Activated naive CD8-positive, alpha-beta T cell (primary cell): ENCODE measurements at regions not wholly inside any gene's neighbourhood (a gene's known extent, or its start where the extent isn't known, plus 50 kb on each side); places are given as distances from the start of the nearest gene placed in this dataset.

ENCODE experiments used
- H3K27ac Mint-ChIP-seq: one replicate; pipeline ENCODE4 v1.8.0; 2021; ENCODE audit warnings: mixed read lengths
- H3K27me3 Mint-ChIP-seq: one replicate; pipeline ENCODE4 v1.8.0; 2021; ENCODE audit warnings: mixed read lengths
- H3K36me3 Mint-ChIP-seq: one replicate; pipeline ENCODE4 v1.8.0; 2021; ENCODE audit warnings: mixed read lengths
- H3K4me1 Mint-ChIP-seq: one replicate; pipeline ENCODE4 v1.8.0; 2021; ENCODE audit warnings: low read depth, mixed read lengths
- H3K4me3 Mint-ChIP-seq: one replicate; pipeline ENCODE4 v1.8.0; 2021; ENCODE audit warnings: mild to moderate bottlenecking, mixed read lengths
- H3K9me3 Mint-ChIP-seq: one replicate; pipeline ENCODE4 v1.8.0; 2021; ENCODE audit warnings: low read depth, mixed read lengths

DNA sequence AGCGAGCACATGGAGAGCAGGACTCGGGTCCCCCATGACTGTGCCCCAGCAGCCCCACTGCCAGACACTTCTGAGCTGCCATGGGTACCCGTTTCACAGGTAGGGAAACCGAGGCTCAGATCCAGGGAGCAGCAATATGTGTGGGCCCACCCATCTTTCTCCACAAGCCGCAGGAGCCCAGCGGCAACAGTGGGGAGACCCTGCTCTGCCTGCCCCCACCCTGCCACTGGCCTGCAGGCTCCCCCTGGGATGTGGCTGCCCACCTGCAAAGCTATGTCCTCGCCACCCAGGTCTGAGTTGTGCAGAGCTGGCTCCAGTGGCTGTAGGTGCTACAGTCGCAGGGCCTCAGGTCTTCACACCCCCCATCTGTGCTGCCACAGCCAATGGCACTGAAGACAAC, 50.6 kb upstream of the C1QTNF9B start:
- Mint-ChIP-seq H3K27me3 (no peaks in the 10 kb centered on the region), H3K36me3 (no peaks in the 10 kb centered on the region), H3K9me3 (no peaks in the 10 kb centered on the region), H3K4me1 (no peaks in the 10 kb centered on the region), H3K4me3 (no peak overlapping the region), H3K27ac (no peak overlapping the region)

DNA sequence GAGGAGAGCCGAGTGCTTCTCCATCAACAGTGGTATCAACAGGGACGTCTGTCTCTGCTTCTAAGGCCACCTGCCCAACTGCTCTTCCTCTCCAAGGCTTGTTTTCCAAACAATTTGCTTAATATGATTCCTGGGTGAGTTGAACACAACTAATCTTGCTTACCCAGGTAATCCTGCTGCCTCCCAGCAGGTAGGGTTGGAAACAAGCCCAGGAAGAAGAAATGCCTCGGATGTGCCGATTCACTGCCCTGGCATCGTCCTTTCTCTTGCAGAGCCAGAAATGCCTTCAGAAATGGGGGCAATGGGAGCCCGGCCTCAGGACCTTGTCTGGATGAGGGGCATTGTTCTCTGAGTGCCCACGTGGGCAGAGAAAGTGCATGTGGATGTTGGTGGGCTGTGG, 51.9 kb upstream of the C1QTNF9B start:
- Mint-ChIP-seq H3K27me3 (no peaks in the 10 kb centered on the region), H3K27ac (no peak overlapping the region), H3K4me1 (no peaks in the 10 kb centered on the region), H3K9me3 (no peaks in the 10 kb centered on the region), H3K4me3 (no peak overlapping the region), H3K36me3 (no peaks in the 10 kb centered on the region)

DNA sequence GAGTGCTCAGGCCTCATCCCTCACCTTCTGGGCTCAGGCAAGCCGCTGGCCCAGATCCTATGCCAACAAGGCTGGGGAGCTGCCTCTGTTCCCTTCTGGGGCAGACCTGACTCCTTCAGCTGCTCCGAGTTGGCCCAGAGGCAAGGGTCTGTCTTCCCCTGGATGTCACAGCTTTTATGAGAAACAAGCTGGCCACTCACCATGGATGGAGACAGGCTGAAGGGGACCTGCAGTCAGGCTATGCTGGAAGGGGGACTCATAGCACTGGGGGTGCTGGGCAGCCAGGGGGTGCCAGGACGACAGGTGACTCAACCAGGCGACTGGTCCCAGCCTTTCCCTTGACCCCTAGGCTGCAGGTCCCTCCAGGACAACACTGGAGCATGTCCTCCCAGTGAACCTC, 52.4 kb upstream of the C1QTNF9B start:
- no peak overlapping the region for H3K4me3 Mint-ChIP-seq
- no peaks in the 10 kb centered on the region for H3K4me1 Mint-ChIP-seq
- no peaks in the 10 kb centered on the region for H3K27me3 Mint-ChIP-seq
- no peak overlapping the region for H3K27ac Mint-ChIP-seq
- H3K9me3 Mint-ChIP-seq = no peaks in the 10 kb centered on the region
- H3K36me3 Mint-ChIP-seq = no peaks in the 10 kb centered on the region

DNA sequence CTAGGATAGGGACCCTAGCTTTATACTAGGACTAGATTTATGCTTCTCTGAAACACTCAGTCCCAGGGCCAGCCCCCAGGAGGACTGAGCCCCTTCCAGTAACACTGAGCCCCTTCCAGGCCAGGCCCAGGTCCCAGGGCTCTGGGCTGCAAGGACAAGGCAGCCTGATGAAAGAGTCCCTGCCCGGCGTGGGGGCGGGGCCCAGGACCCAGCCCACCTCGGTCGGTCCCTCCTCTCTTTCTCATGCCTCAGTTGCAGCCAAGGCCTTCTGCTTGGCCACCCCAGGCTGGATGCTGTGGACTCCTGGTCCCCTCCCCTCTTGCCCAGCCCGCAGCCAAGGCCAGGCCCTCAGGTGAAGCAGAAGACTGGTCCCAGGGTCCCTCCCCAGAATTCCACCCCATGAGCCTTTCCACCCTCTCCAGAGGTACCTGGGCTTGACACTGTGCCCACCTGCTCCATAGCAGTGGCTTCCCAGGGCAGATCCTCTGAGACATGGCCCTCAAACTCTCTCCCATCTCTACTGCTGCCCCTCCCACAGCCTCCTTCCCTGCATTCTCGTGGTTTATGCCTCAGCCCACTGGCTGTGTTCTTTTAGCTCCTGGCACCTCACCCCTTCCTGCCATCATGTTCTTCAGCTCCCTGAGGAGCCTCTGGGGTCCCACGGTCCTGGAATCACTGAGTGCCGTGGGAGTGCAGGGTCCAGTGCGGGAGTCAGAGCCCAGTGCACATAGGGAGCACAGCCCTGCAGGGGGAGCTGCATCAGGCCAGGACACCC, 53.6 kb upstream of the C1QTNF9B start:
- no peaks in the 10 kb centered on the region for H3K27me3 Mint-ChIP-seq
- no peak overlapping the region for H3K4me3 Mint-ChIP-seq
- no peaks in the 10 kb centered on the region for H3K4me1 Mint-ChIP-seq
- no peak overlapping the region for H3K27ac Mint-ChIP-seq
- H3K36me3 Mint-ChIP-seq = no peaks in the 10 kb centered on the region
- H3K9me3 Mint-ChIP-seq = no peaks in the 10 kb centered on the region

DNA sequence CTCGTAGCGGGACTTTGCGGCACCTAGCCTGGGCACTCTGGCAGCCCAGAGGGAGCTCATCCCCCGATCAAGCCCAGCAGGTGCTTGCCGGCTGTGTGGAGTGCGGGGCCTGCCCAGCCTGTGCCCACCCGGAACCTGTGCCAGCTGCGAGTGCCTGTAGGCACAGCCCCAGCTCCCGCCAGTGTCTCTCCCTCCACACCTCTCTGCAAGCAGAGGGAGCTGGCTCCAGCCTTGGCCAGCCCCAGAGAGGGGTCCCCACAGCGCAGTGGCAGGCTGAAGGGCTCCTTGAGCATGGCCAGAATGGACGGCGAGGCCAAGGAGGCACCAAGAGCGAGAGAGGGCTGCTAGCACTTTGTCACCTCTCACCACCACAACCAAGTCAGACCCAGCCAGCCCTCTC, 55.5 kb upstream of the C1QTNF9B start:
- Mint-ChIP-seq H3K27ac (no peak overlapping the region), H3K4me1 (no peaks in the 10 kb centered on the region), H3K9me3 (no peaks in the 10 kb centered on the region), H3K27me3 (no peaks in the 10 kb centered on the region), H3K4me3 (no peak overlapping the region), H3K36me3 (no peaks in the 10 kb centered on the region)

DNA sequence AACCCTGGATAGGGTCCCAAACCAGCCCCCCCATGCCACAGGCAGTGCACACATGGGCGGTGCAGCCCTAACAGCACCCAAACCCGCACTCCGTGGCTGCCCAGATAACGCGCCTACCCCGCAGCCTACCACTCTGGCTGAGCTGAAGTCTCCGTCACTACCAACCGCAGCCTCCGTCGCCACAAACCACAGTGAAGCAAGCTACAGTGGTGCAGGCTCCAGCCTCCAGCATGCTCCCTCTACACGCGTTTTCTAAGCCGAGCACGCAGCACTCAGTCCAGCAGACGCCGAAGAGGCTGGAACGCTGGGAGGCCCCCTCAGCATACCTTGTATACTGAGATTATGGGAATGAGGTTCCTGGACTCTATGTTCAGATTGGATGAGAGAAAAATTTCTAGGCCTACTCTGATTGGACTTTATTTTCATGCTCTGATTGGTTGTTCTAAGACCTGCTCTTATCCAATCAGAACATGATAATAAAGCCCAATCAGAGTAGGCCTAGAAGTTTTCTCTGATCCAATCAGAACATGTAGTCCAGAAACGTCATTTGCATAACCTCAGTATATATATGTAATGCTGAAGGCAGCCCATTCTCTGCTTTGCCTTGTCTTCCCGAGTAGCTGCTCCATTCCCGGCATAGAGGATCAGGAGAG, 56.7 kb upstream of the C1QTNF9B start:
- H3K36me3 Mint-ChIP-seq = no peaks in the 10 kb centered on the region
- no peaks in the 10 kb centered on the region for H3K27me3 Mint-ChIP-seq
- no peak overlapping the region for H3K27ac Mint-ChIP-seq
- no peaks in the 10 kb centered on the region for H3K4me1 Mint-ChIP-seq
- no peak overlapping the region for H3K4me3 Mint-ChIP-seq
- H3K9me3 Mint-ChIP-seq = no peaks in the 10 kb centered on the region

DNA sequence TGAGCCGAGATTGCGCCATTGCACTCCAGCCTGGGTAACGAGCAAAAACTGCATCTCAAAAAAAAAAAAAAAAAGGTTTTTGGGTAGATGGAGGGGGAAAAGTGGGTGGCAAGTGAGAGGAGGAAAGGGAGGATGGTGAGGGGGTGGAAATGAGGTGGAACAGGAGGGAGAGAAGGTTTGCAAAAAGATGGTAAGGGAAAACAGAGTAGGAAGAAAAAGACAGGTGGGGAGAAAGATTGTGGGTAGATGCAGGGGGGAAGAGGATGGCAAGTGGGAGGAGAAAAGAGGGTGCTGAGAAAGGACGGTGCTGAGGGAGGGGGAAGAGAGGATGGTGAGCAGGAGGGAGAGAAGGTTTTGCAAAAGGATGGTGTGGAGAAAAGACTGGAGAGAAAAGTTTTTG, 57.8 kb upstream of the C1QTNF9B start:
- H3K27ac Mint-ChIP-seq = no peak overlapping the region
- H3K36me3 Mint-ChIP-seq = no peaks in the 10 kb centered on the region
- H3K9me3 Mint-ChIP-seq = no peaks in the 10 kb centered on the region
- H3K4me3 Mint-ChIP-seq = no peak overlapping the region
- H3K4me1 Mint-ChIP-seq = no peaks in the 10 kb centered on the region
- no peaks in the 10 kb centered on the region for H3K27me3 Mint-ChIP-seq

DNA sequence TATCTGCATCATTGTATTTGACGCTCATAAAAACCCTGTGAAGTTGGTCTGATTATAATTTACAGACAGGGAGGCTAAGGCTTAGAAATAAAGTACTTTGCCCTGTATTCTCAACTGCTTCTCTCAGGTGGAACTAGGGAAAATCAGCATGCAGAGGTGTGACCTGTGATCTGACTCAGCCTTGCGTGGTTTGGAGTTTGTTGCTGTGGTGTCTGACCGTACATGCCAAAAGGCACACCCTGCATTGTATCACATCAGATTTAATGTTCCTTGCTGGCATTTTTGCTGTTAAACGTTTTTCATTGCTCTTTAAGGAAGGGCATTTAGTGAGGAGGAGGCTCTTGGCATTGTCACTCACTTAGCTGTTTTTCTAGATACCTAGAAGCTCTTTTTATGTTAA, 58.8 kb upstream of the C1QTNF9B start:
- Mint-ChIP-seq H3K27ac (no peak overlapping the region), H3K27me3 (no peaks in the 10 kb centered on the region), H3K4me1 (no peaks in the 10 kb centered on the region), H3K9me3 (no peaks in the 10 kb centered on the region), H3K36me3 (no peaks in the 10 kb centered on the region), H3K4me3 (no peak overlapping the region)

DNA sequence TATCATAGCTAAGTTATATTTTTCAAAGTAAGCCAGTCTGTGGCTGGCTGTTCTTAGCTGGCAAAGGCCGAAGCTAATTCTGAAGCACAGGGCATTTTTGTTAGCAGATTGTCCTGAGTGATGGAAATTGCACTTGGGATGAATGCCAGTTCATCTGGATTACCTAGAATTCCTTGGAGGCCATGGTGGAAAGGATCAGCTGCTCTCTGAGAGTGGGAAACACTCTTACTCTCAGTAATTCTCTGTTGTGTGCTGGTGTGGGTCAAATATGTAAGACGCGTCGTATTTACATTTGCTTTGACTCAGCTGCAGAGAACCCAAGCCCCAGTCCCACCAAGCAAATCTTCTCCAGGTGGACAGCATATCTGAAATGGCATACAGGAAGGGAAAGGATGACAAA, 60.7 kb upstream of the C1QTNF9B start:
- H3K4me3 Mint-ChIP-seq = no peak overlapping the region
- H3K9me3 Mint-ChIP-seq = no peaks in the 10 kb centered on the region
- H3K27me3 Mint-ChIP-seq = no peaks in the 10 kb centered on the region
- no peaks in the 10 kb centered on the region for H3K4me1 Mint-ChIP-seq
- H3K36me3 Mint-ChIP-seq = no peaks in the 10 kb centered on the region
- H3K27ac Mint-ChIP-seq = no peak overlapping the region

DNA sequence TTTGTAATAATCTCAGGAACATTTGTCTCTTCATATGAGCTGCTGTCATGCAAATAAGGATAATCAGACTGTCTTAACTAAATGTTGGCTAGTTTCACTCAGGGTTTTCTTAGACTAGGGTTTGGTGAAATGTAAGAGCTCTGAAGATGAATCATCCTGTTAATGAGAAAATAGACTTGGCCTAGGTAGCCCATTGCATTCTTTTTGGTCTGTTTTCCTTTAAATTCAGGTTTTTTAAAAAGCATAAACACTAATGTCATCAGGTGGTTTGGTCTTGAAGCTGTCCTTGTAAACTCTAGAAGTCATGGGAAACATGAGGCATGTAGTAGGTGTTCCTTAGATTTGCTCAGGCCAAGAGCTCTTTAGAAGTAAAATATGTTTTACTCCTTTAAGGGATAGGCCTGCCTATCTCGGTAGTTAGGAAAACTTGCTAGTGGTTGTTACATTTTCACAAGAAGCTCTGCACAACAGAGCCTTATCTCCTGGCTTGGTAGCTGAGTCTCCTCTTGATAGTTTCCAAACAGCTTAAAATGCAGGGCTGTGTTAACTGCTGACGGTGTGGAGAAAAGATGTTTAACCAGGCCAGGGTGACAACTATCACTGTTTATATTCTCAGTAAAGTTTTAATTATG, 62.0 kb upstream of the C1QTNF9B start:
- no peak overlapping the region for H3K27ac Mint-ChIP-seq

DNA sequence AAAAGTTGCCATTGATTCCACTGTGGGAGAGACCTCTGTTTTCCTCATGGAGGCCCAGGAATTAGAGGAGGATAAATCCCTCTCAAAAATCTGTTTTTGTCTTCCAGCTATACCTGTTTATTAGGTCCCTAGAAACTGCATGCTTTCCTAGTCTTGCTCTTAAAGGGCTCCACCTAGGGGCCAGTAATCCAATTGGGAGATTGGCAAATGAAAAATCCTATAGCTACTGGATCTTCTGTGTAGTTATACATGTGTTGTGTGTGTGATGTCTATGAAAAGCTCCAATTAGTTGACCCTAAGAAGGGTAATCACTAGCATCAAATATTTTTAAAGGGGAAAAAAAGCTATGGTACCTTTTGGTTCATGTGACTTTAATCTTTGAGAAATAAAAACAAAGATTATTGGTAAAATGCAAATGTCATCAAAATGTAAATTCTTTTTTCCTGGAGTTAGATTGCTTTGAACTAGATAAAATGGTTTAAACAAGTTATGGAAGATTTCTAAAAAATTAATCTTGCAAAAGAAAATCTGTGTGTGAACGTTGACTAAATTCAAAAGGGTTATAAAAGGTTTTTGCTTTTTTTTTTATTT, 63.4 kb upstream of the C1QTNF9B start:
- Mint-ChIP-seq H3K4me3 (no peak overlapping the region), H3K4me1 (no peaks in the 10 kb centered on the region), H3K27me3 (no peaks in the 10 kb centered on the region), H3K36me3 (no peaks in the 10 kb centered on the region), H3K27ac (no peak overlapping the region), H3K9me3 (no peaks in the 10 kb centered on the region)

More for the DNA sequence above, 62.0 kb upstream of the C1QTNF9B start:
- H3K36me3 Mint-ChIP-seq = no peaks in the 10 kb centered on the region
- H3K4me3 Mint-ChIP-seq = no peak overlapping the region
- H3K27me3 Mint-ChIP-seq = no peaks in the 10 kb centered on the region
- no peaks in the 10 kb centered on the region for H3K9me3 Mint-ChIP-seq
- no peaks in the 10 kb centered on the region for H3K4me1 Mint-ChIP-seq

DNA sequence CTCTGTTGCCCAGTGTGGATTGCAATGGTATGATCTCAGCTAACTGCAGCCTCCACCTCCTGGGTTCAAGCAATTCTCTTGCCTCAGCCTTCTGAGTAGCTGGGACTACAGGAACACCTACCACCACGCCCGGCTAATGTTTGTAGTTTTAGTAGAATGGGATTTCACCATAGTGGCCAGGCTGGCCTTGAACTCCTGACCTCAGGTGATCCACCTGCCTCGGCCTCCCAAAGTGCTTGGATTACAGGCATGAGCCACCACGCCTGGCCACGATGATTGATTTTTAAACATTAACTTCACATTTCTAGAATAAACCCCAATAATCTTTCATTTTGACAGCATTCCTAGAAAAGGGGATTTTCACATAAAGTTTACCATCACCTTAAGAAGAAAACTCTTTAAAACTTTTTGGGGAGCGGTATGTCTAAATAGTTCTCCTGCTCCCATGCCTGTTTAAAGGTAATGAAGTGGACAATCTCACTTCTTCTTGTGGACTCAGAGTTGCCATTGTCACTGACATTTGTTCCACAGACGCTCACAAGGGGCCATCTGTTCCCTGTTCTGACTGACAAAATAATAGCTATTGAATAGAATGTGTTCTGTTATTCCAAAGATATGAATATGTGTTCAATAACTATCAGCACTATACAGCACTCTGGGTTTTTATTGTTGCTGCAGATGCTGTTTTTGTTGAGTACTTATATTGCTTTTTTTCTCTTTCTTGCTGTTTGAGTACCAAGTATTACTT, 66.1 kb upstream of the C1QTNF9B start:
- no peaks in the 10 kb centered on the region for H3K9me3 Mint-ChIP-seq
- no peak overlapping the region for H3K4me3 Mint-ChIP-seq
- H3K4me1 Mint-ChIP-seq = peaks cover 15% of the 10 kb centered on the region
- no peaks in the 10 kb centered on the region for H3K36me3 Mint-ChIP-seq
- H3K27me3 Mint-ChIP-seq = no peaks in the 10 kb centered on the region
- no peak overlapping the region for H3K27ac Mint-ChIP-seq

DNA sequence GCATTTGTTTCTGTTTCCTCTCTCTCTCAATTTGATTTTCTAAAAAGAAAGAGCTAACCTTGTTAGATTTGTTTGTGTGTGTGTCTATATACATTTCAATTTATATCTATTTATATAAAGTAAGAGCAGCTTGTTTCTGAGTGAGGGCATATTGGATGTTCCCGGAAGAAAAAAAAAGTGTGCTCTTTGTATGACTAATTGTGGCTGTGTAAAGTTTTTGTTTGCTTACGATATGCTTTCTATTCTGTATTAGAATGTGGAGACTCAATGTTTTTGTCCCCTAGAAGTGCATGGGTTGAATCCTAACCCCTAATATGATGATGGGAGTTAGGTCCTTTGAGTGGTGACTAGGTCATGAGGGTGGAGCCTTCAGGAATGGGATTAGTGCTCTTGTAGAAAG, 66.6 kb upstream of the C1QTNF9B start:
- H3K27me3 Mint-ChIP-seq = no peaks in the 10 kb centered on the region
- H3K4me1 Mint-ChIP-seq = peaks cover 15% of the 10 kb centered on the region
- no peak overlapping the region for H3K4me3 Mint-ChIP-seq
- no peaks in the 10 kb centered on the region for H3K9me3 Mint-ChIP-seq
- no peak overlapping the region for H3K27ac Mint-ChIP-seq
- H3K36me3 Mint-ChIP-seq = no peaks in the 10 kb centered on the region

DNA sequence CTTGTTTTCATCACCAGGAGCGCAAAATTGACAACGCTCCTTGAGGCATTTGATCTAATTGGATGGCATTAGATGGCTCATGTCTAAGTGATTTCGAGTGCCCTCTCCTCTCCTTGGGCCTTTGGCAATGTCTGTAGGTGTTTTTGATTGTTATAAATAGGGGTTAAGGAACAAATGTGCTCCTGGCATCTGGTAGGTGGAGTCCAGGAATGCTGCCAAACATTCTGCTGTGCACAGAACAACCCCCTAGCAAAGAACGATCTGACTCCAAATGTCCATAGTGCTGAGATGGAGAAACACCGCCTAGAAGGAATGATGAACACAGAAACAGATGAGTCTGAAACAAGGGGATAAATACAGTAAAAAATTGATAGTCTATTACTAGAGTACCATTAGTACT, 68.0 kb upstream of the C1QTNF9B start:
- H3K27me3 Mint-ChIP-seq = no peaks in the 10 kb centered on the region
- no peak overlapping the region for H3K27ac Mint-ChIP-seq
- H3K4me3 Mint-ChIP-seq = no peak overlapping the region
- H3K36me3 Mint-ChIP-seq = no peaks in the 10 kb centered on the region
- H3K4me1 Mint-ChIP-seq = peaks cover 15% of the 10 kb centered on the region
- no peaks in the 10 kb centered on the region for H3K9me3 Mint-ChIP-seq

DNA sequence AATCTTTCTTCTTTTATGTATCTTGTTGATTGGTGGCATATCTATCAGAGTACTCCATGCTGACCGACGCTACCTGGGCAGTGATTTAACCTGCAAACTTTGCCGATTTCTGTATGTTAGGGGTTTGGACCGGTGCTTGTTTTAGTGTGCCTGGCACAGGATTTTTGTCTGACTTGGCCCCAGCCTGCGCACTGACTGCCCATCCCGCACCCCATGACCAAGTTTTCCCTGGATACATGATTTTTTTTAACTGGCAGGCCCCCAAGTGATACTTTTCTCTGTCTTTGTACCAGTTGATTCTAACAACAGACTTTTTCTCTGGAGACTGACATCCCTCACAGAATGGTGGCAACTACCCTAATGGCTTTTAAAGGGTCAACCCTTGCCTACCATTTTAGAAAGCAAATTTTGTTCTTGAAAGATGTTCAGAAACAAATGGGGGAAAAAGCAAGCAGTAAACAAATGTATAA, 69.0 kb upstream of the C1QTNF9B start:
- peaks cover 15% of the 10 kb centered on the region for H3K4me1 Mint-ChIP-seq
- no peaks in the 10 kb centered on the region for H3K9me3 Mint-ChIP-seq
- H3K4me3 Mint-ChIP-seq = peak overlapping the region; percentile 82
- no peaks in the 10 kb centered on the region for H3K27me3 Mint-ChIP-seq
- peak overlapping the region; percentile 91 for H3K27ac Mint-ChIP-seq
- H3K36me3 Mint-ChIP-seq = no peaks in the 10 kb centered on the region
